Spleen (tissue), 11 donors: ENCODE measurements at regions not wholly inside any gene's neighbourhood (a gene's known extent, or its start where the extent isn't known, plus 50 kb on each side); places are given as distances from the start of the nearest gene placed in this dataset.

ENCODE experiments used
- DNase-seq: peaks from one replicate; pipeline ENCODE4 v3.0.0-alpha.2; 2020
- H3K27ac ChIP-seq, 8 donors: fragments of 200-600 bp; sonication (generic) in 7 of 8; 1 replicate in 4 of 8; 2 replicates in 4 of 8; pipeline versions ENCODE4 v1.5.0 to v1.8.0; 2016 to 2021; ENCODE audit warnings: inconsistent platforms in 4 of 8, mild to moderate bottlenecking in 4 of 8, moderate library complexity in 1 of 8
- H3K27me3 ChIP-seq, 7 donors: fragments of 200-600 bp; sonication (generic) in 6 of 7; replicated peaks in 1 of 7; 1 replicate in 4 of 7; 2 replicates in 3 of 7; pipeline versions ENCODE4 v1.5.0 to v1.8.0; 2016 to 2021; ENCODE audit warnings: inconsistent platforms in 3 of 7, mild to moderate bottlenecking in 1 of 7
- H3K36me3 ChIP-seq, 6 donors: fragments of 200-600 bp; sonication (generic) in 5 of 6; 1 replicate in 4 of 6; 2 replicates in 2 of 6; pipeline versions ENCODE4 v1.5.0 to v1.8.0; 2016 to 2021; ENCODE audit warnings: inconsistent platforms in 2 of 6
- H3K4me1 ChIP-seq, 6 donors: fragments of 200-600 bp; sonication (generic) in 5 of 6; 1 replicate in 3 of 6; 2 replicates in 3 of 6; pipeline versions ENCODE4 v1.5.0 to v1.8.0; 2016 to 2021; ENCODE audit warnings: inconsistent platforms in 3 of 6
- H3K4me3 ChIP-seq, 8 donors: fragments of 200-600 bp; sonication (generic) in 7 of 8; 1 replicate in 4 of 8; 2 replicates in 4 of 8; pipeline versions ENCODE4 v1.5.0 to v1.8.0; 2016 to 2021; ENCODE audit warnings: inconsistent platforms in 4 of 8, mild to moderate bottlenecking in 4 of 8, moderate library complexity in 2 of 8
- H3K9me3 ChIP-seq, 8 donors: fragments of 200-600 bp; sonication (generic) in 7 of 8; 1 replicate in 4 of 8; 2 replicates in 4 of 8; pipeline versions ENCODE4 v1.5.0 to v1.8.0; 2016 to 2021; ENCODE audit warnings: inconsistent platforms in 4 of 8
- POLR2A ChIP-seq, 3 donors: fragments of 450-650 bp; IDR thresholded peaks; one replicate each; pipeline ENCODE4 v1.5.1; 2017; ENCODE audit warnings: antibody characterized with exemption in 3 of 3, mild to moderate bottlenecking in 1 of 3
- POLR2AphosphoS5 ChIP-seq, 3 donors: sonication (generic); formaldehyde crosslinking; IDR thresholded peaks; one replicate each; pipeline ENCODE4 v1.5.1; 2017; ENCODE audit warnings: antibody characterized with exemption in 3 of 3
- whole genome bisulfite sequencing, 5 donors: extraction: QIAGEN DNeasy Blood & Tissue Kit in 3 of 5; methylation state at CpG; one replicate each; pipeline versions ENCODE4 v1.1.5 to v1.1.7; 2013 to 2018; 5-methylcytosine and 5-hydroxymethylcytosine counted together
- intact Hi-C: fragments of 100-400 bp; cut with DNase I; formaldehyde crosslinking; loops from one replicate; pipeline ENCODE4 v1.15.0; 2023; ENCODE audit warnings: low total_unique reads
- TF ChIP-seq, protein P1 (sequence below), 11 experiments: fragments of 200-600 bp in 7 of 11; fragments of 450-650 bp in 4 of 11; sonication (generic) in 4 of 11; IDR thresholded peaks in 8 of 11; conservative IDR thresholded peaks in 3 of 11; 1 replicate in 7 of 11; 2 replicates in 4 of 11; pipeline versions ENCODE4 v1.4.0 to v1.8.0; 2016 to 2021; ENCODE audit warnings: antibody characterized with exemption in 11 of 11, inconsistent platforms in 4 of 11, mild to moderate bottlenecking in 1 of 11
- donor health status: healthy with polysubstance abuse.
- donor health status: DM: no; HTN: no; CAD: no; lungs with moderate emphysema.
- donor health status: DM: no; HTN: no; CAD: no.
- donor health status: Bipolar disorder and iron deficiency.
- donor health status: healthy.
- donor health status: DM: no; HTN: no; CAD: no.
- donor health status: DM: yes; HTN: yes; CAD: no.

- WGBS, 5 donors: 86 to 100% (median 90%) methylated on average over 1 of the region's 1 CpG
Measured at GRCh38 chr9:13457795-13458194, 178.3 kb upstream of the MPDZ start.

GRCh38 chr9:13450723-13451122, 171.2 kb upstream of the MPDZ start:
- 53 to 69% (median 57%) methylated on average over 3 of the region's 3 CpGs for WGBS, 5 donors
- no peaks in the 10 kb centered on the region for H3K9me3 ChIP-seq
- H3K4me1 ChIP-seq: peaks cover 0 to 12% (median 4%) of the 10 kb centered on the region in 6 donors
- H3K27ac ChIP-seq: no peak overlapping the region
- no peak for DNase-seq
- H3K36me3 ChIP-seq: no peaks in the 10 kb centered on the region
- no peaks in the 10 kb centered on the region for H3K27me3 ChIP-seq
- intact Hi-C loops: no loop called here
- TF ChIP-seq POLR2A (IDR thresholded peaks at IDR 0.05) (no peak), POLR2AphosphoS5 (IDR thresholded peaks at IDR 0.05) (no peak)
- TF ChIP-seq, protein P1, sequence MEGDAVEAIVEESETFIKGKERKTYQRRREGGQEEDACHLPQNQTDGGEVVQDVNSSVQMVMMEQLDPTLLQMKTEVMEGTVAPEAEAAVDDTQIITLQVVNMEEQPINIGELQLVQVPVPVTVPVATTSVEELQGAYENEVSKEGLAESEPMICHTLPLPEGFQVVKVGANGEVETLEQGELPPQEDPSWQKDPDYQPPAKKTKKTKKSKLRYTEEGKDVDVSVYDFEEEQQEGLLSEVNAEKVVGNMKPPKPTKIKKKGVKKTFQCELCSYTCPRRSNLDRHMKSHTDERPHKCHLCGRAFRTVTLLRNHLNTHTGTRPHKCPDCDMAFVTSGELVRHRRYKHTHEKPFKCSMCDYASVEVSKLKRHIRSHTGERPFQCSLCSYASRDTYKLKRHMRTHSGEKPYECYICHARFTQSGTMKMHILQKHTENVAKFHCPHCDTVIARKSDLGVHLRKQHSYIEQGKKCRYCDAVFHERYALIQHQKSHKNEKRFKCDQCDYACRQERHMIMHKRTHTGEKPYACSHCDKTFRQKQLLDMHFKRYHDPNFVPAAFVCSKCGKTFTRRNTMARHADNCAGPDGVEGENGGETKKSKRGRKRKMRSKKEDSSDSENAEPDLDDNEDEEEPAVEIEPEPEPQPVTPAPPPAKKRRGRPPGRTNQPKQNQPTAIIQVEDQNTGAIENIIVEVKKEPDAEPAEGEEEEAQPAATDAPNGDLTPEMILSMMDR (IDR thresholded peaks at IDR 0.05 in 8 of 11, conservative IDR thresholded peaks at IDR 0.05 in 3 of 11): no peak
- no peak overlapping the region for H3K4me3 ChIP-seq

More at GRCh38 chr9:13457795-13458194, 178.3 kb upstream of the MPDZ start:
- no peaks in the 10 kb centered on the region for H3K4me1 ChIP-seq
- no peak for DNase-seq
- intact Hi-C loops: no loop called here
- H3K4me3 ChIP-seq: no peak overlapping the region
- H3K27me3 ChIP-seq: no peaks in the 10 kb centered on the region
- H3K27ac ChIP-seq: no peak overlapping the region
- TF ChIP-seq POLR2A (IDR thresholded peaks at IDR 0.05): no peak
- TF ChIP-seq POLR2AphosphoS5 (IDR thresholded peaks at IDR 0.05): no peak
- TF ChIP-seq, protein P1 (IDR thresholded peaks at IDR 0.05 in 8 of 11, conservative IDR thresholded peaks at IDR 0.05 in 3 of 11): no peak
- no peaks in the 10 kb centered on the region for H3K36me3 ChIP-seq
- H3K9me3 ChIP-seq: no peaks in the 10 kb centered on the region

DNA sequence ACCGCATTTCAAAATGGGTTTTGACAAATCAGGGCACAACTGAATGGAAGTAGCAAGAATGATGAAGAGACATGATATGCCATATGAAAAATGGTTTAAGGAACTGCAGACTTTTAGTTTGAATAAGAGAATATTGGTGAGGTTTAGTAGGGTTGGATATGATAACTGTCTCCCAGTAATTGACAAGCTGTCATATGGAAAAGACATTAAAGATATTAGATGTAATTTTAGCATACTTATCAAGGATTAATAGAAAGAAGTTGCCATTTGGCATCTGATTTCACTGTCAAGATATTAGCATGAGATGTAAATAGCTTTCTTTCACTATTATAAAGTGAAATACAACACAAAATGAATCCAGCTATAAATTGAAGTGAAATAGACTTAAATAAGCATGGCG, 169.0 kb upstream of the MPDZ start:
- no peaks in the 10 kb centered on the region for H3K36me3 ChIP-seq
- H3K4me3 ChIP-seq: no peak overlapping the region
- no peak for DNase-seq
- H3K27me3 ChIP-seq: no peaks in the 10 kb centered on the region
- TF ChIP-seq POLR2A (IDR thresholded peaks at IDR 0.05) (no peak), POLR2AphosphoS5 (IDR thresholded peaks at IDR 0.05) (no peak)
- TF ChIP-seq, protein P1 (IDR thresholded peaks at IDR 0.05 in 8 of 11, conservative IDR thresholded peaks at IDR 0.05 in 3 of 11): no peak
- H3K4me1 ChIP-seq: peaks cover 0 to 12% (median 4%) of the 10 kb centered on the region in 6 donors
- intact Hi-C loops: no loop called here
- no peak overlapping the region for H3K27ac ChIP-seq
- no peaks in the 10 kb centered on the region for H3K9me3 ChIP-seq
- WGBS, 5 donors: 84 to 98% (median 91%) methylated on average over 2 of the region's 2 CpGs

DNA sequence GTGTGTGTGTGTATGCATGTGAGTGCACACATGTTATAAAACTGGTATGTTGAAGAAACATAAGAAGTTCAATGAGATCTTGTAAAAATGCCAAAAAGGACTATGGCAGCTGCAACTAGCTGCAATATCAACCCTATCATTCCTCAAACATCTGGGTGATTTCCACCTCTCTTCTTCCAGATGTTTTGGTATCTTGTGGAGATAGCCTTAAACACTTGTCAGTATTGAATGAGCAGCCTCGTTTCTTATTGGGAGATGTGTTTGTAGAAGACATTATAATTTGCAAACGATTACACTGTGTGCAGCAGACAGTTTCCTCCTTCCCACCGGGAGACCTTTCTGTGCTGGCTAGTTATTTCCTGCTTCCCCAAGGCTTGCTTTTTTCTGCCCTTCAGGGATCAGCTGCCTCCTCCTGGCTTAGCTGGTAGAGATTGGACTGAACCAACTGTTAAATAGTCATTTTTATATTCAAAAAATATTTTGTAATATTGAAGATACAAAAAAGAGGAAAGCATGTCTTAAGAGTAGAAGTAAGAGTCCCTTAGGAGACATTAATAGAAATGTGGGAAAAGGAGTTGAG, 168.4 kb upstream of the MPDZ start:
- H3K36me3 ChIP-seq: no peaks in the 10 kb centered on the region
- H3K9me3 ChIP-seq: no peaks in the 10 kb centered on the region
- 3 to 6% (median 4%) methylated on average over 3 of the region's 3 CpGs for WGBS, 5 donors
- no peak overlapping the region for H3K27ac ChIP-seq
- no peaks in the 10 kb centered on the region for H3K27me3 ChIP-seq
- intact Hi-C loops: no loop called here
- no peak for DNase-seq
- no peak for TF ChIP-seq POLR2A (IDR thresholded peaks at IDR 0.05)
- TF ChIP-seq, protein P1 (IDR thresholded peaks at IDR 0.05 in 8 of 11, conservative IDR thresholded peaks at IDR 0.05 in 3 of 11): no peak
- TF ChIP-seq POLR2AphosphoS5 (IDR thresholded peaks at IDR 0.05): no peak
- H3K4me3 ChIP-seq: no peak overlapping the region
- peaks cover 0 to 12% (median 4%) of the 10 kb centered on the region in 6 donors for H3K4me1 ChIP-seq
